ENCODE measurements at regions not wholly inside any gene's neighbourhood (a gene's known extent, or its start where the extent isn't known, plus 50 kb on each side); places are given as distances from the start of the nearest gene placed in this dataset.

DNA sequence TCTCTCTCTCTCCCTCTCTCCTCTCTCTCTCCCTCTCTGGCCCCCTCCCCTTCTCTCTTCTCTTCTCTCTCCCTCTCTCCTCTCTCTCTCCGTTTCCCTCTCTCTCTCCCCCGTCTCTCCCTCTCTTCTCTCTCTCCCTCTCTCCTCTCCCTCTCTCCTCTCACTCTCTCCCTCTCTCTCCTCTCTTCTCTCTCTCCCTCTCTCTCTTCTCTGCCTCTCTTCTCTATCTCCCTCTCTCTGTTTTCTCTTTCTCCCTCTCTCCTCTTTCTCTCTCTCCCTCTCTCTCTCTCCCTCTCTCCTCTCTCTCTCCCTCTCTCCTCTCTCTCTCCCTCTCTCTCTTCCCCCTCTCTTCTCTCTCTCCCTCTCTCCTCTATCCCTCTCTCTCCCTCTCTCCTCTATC is 98.3 kb upstream of the FGF3 start:
- TF ChIP-seq, protein P1, sequence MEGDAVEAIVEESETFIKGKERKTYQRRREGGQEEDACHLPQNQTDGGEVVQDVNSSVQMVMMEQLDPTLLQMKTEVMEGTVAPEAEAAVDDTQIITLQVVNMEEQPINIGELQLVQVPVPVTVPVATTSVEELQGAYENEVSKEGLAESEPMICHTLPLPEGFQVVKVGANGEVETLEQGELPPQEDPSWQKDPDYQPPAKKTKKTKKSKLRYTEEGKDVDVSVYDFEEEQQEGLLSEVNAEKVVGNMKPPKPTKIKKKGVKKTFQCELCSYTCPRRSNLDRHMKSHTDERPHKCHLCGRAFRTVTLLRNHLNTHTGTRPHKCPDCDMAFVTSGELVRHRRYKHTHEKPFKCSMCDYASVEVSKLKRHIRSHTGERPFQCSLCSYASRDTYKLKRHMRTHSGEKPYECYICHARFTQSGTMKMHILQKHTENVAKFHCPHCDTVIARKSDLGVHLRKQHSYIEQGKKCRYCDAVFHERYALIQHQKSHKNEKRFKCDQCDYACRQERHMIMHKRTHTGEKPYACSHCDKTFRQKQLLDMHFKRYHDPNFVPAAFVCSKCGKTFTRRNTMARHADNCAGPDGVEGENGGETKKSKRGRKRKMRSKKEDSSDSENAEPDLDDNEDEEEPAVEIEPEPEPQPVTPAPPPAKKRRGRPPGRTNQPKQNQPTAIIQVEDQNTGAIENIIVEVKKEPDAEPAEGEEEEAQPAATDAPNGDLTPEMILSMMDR (IDR thresholded peaks at IDR 0.05), result no peak
- TF ChIP-seq POLR2A (IDR thresholded peaks at IDR 0.05), result no peak

Data from testis (tissue), 2 donors.